Lower leg skin (tissue), 3 donors: ENCODE measurements at regions not wholly inside any gene's neighbourhood (a gene's known extent, or its start where the extent isn't known, plus 50 kb on each side); places are given as distances from the start of the nearest gene placed in this dataset.

Experiments used
- CTCF ChIP-seq, 3 donors: fragments of 450-650 bp; IDR thresholded peaks; one replicate each; pipeline ENCODE4 v1.5.1; 2016; ENCODE audit warnings: antibody characterized with exemption in 3 of 3, mild to moderate bottlenecking in 3 of 3, moderate library complexity in 2 of 3
- POLR2A ChIP-seq, 2 donors: fragments of 450-650 bp; IDR thresholded peaks; one replicate each; pipeline ENCODE4 v1.6.1; 2016 to 2017; ENCODE audit warnings: antibody characterized with exemption in 2 of 2, mild to moderate bottlenecking in 1 of 2, moderate library complexity in 1 of 2

- TF ChIP-seq POLR2A (IDR thresholded peaks at IDR 0.05) (no peak), CTCF (IDR thresholded peaks at IDR 0.05) (no peak)
These were observed 286.1 kb upstream of the KCNJ16 start for GRCh38 chr17:69788957-69789356.
